Mesenteric fat pad (tissue), 1 donor: ENCODE measurements at regions not wholly inside any gene's neighbourhood (a gene's known extent, or its start where the extent isn't known, plus 50 kb on each side); places are given as distances from the start of the nearest gene placed in this dataset.

Experiments
- DNase-seq: peaks from one replicate; pipeline ENCODE4 v3.0.0-alpha.2; 2020; ENCODE audit warnings: low spot score
- donor health status: DM: yes; HTN: yes; CAD: no.

- DNase-seq = no peak
These were observed 224.1 kb upstream of the ARHGAP24 start for GRCh38 chr4:85250852-85251251.

GRCh38 chr4:85257817-85258370 is 217.1 kb upstream of the ARHGAP24 start:
- DNase-seq = no peak

GRCh38 chr4:85260064-85260463 is 214.9 kb upstream of the ARHGAP24 start:
- DNase-seq = no peak

- no peak for DNase-seq
These were observed 209.7 kb upstream of the ARHGAP24 start for GRCh38 chr4:85265234-85265633.

GRCh38 chr4:85268188-85268587 is 206.8 kb upstream of the ARHGAP24 start:
- no peak for DNase-seq

- no peak for DNase-seq
These were observed 206.0 kb upstream of the ARHGAP24 start for GRCh38 chr4:85268961-85269360.

GRCh38 chr4:85274955-85275354 is 200.0 kb upstream of the ARHGAP24 start:
- DNase-seq = no peak

GRCh38 chr4:85280963-85281362 is 194.0 kb upstream of the ARHGAP24 start:
- DNase-seq = no peak

GRCh38 chr4:85291226-85291625 is 183.7 kb upstream of the ARHGAP24 start:
- no peak for DNase-seq

GRCh38 chr4:85298037-85298436 is 176.9 kb upstream of the ARHGAP24 start:
- no peak for DNase-seq

- DNase-seq = no peak
These were observed 172.7 kb upstream of the ARHGAP24 start for GRCh38 chr4:85302193-85302736.

- no peak for DNase-seq
These were observed 172.2 kb upstream of the ARHGAP24 start for GRCh38 chr4:85302756-85303155.

GRCh38 chr4:85318415-85318814 is 156.5 kb upstream of the ARHGAP24 start:
- no peak for DNase-seq

- no peak for DNase-seq
These were observed 116.1 kb upstream of the ARHGAP24 start for GRCh38 chr4:85358831-85359230.

GRCh38 chr4:85362550-85362949 is 112.4 kb upstream of the ARHGAP24 start:
- no peak for DNase-seq

GRCh38 chr4:85367815-85368214 is 107.1 kb upstream of the ARHGAP24 start:
- no peak for DNase-seq

GRCh38 chr4:85368240-85368639 is 106.7 kb upstream of the ARHGAP24 start:
- DNase-seq = no peak

GRCh38 chr4:85368932-85369331 is 106.0 kb upstream of the ARHGAP24 start:
- no peak for DNase-seq

GRCh38 chr4:85369703-85370380 is 105.1 kb upstream of the ARHGAP24 start:
- no peak for DNase-seq

- no peak for DNase-seq
These were observed 104.4 kb upstream of the ARHGAP24 start for GRCh38 chr4:85370400-85371032.

- no peak for DNase-seq
These were observed 102.0 kb upstream of the ARHGAP24 start for GRCh38 chr4:85372966-85373365.

GRCh38 chr4:85376285-85376684 is 98.7 kb upstream of the ARHGAP24 start:
- no peak for DNase-seq

- DNase-seq = no peak
These were observed 93.0 kb upstream of the ARHGAP24 start for GRCh38 chr4:85381968-85382367.
